ENCODE measurements at regions not wholly inside any gene's neighbourhood (a gene's known extent, or its start where the extent isn't known, plus 50 kb on each side); places are given as distances from the start of the nearest gene placed in this dataset.

DNA sequence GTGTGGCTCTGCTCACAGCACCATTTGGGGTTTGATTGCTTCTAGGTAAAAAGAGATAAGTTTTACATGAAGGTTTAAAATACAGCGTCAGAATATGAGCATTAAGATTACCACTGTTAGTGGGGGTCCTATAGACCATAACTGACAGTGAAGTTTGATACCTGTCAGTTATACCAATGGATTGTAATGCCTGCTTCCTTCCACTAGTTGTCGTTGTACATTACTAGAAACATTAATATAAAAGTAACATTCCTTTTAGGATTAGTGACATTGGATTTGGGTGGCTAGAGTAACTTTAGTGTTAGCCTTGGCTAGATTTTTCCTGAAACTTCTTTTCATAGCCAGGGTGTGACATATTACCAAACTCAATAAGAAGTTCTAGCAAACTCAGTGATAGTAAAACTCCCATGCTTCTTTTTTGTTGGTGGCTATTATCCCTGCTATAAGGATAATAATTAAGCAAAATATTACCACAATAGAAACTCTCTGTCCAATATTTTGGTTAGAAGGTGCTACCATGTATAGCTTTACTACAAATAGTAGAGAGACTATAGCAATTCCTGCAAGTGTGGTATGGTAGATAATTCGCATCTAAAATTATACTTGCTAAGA is 57.1 kb downstream of the FAM181B start:
- no peak for DNase-seq

DNA sequence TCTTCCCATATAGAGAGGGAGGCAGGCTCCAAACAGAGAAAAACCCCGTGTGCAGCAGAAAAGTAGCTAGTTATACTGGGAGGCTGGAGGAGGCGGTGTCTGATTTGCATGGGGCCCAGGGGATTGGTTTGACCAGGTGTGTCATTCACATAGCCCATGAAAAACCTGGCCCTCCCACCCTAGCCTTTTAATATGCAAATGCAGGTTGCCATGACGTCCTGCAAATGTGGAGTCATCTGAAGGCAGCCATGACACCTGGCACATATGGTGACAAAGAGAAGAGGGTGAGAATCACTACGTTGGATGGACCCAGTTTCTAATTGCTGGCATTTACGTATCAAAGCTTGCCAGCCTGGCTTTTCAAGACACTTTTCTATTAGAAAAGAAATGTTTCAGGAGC is 57.8 kb downstream of the FAM181B start:
- DNase-seq: no peak

DNA sequence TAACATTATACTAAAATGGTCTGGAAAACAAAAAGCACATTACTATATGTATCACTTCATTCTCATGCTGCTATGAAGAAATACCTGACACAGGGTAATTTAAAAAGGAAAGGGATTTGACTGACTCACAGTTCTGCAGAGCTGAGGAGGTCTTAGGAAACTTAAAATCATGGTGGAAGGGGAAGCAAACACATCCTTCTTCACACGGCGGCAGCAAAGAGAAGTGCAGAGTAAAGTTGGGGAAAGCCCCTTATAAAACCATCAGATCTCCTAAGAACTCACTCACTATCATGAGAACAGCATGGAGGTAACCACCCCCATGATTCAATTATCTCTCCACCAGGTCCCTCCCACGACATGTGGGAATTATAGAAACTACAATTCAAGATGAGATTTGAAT is 60.0 kb downstream of the FAM181B start:
- DNase-seq: peak; percentile 21 to 37

DNA sequence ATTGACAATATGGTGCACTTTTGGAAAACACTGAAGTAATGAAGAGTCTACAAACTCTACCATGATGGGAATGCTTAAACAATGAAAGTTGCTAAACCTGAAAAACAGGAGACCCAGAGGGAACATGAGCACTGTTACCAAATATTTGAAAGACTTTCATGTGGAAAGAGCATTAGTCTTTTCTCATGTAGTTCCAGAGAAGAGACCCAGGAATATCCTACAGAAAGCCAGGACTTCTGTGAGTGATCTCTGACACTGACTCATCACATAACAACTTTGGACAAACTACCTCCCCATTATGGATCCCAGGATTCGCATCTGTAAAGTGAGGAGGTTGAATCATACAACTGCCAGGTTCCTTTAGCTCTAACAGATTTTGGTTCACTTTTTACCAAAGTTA is 62.2 kb downstream of the FAM181B start:
- no peak for DNase-seq

DNA sequence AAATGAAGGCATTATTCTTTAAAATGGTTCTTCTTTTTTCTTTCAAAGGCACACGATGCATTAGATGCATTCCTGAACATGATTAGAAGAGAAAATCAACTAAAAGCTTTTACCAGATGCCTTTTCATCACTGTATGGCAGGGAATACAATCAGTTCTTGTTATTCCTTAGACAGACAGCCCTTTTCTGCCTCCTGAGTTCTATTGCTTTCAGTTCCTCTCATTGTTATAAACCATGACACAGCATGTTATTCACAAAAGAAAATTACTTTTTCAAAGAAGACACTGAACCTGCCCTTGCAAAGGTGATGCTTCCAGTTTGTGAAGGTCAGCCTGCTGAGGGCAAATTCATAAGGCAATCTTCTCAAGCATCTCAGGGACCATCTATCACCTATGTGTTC is 70.1 kb downstream of the FAM181B start:
- DNase-seq: no peak

DNA sequence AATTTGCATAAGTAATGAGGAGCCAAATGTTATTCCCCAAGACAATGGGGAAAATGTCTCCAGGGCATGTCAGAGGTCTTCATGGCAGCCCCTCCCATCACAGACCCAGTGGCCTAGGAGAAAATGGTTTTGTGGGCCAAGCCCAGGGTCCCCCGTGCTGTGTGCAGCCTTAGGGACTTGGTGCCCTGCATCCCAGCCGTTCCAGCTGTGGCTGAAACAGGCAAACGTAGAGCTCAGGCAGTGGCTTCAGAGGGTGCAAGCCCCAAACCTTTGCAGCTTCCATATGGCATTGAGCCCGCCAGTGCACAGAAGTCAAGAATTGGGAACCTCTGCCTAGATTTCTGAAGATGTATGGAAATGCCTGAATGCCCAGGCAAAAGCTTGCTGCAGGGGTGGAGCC is 79.9 kb downstream of the FAM181B start:
- no peak for DNase-seq

DNA sequence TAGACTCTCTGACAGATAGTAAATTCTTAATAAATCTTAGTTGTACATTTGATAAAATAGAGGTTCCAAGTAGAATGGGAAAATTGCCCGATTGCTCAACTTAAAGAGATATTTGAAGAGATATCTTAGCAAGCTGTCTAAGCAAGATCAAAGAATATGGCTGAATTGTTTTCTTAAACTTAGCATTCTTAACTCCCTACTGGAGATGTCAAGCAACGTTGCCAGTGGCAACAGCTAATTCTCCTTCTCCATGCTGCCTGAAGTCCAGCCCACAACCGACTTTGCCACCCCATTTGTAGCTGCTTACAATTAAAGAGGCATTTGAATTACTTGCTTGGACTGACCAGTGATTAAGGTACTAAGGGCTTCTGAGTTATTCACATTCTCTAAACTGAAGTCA is 94.4 kb downstream of the FAM181B start:
- no peak for DNase-seq

DNA sequence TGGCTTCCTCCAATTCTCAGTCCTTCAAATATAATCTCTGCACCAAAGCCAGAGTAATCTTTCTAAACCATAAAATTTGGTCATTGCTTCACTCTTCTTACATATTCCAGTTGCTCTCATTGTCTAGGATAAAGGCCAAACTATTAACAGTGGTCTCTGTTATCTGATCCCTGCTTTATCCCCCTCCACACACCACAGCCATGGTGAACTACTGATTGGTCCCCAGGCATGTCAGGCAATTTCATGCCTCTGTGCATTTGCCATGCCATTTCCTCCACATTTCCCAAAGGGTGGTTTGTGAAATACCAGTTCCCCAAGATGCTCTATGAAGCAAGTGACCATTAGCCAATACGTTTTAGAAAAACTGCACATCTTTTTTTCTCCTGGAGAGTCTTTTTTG is 97.0 kb downstream of the FAM181B start:
- no peak for DNase-seq

DNA sequence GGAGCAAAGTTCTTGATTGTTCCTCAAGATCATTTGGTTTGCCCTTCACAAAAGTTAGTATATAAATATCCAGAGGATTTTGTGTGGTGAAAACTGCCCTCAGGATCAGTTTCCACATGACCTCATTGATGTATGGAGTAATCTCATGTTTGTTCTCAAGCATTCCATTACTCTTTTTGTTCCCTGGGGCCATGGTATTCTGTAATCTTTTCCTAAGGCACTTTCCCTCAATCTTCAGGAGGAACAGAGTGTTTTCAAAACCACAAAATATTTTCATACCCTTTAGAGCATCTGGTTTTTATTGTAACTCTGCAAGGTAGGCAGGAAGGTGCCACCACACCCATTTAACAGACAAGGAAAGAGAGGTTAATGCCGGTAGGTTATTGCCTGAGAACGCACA is 99.6 kb downstream of the FAM181B start:
- DNase-seq: no peak

DNA sequence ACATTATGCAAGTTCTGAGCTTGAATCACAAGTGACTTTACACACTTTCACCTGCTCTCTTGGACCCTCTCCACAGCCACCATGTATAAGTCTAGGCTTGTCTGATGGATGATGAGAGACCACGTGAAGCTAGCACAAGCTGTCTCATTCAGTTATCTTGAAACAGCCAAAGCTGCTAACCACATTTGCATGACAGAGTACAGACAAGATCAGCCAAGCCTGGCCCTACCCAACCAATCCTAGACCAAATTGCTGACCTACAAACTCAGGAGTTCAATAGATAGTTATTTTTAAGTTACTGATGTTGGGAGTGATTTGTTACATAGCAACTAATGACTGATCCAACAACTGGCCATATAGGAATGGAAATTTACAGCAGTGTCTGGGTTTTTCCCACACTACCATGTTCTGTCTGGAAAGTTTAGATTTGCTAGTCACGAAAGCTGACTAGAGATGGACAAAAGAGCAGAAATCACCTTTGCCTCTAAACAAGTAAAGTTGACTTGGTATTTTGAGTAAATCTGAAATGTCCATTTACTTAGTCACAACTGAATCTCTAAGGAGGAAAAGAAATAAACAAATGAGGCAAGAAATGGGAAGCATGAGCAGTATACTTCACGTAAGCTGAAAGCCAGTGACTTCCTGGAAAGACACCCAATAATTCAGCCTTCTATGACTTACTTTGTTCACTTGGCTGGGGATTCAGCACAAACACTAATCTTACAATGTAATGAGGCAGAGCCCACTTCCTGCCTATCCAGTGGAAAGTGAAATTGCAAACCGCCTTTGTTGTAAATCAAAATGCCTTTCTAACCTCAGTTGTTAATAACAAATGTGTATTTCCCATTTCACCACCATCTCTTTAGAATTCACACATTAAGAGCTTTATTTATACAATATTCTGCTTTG is 101.7 kb downstream of the FAM181B start:
- no peak for DNase-seq

DNA sequence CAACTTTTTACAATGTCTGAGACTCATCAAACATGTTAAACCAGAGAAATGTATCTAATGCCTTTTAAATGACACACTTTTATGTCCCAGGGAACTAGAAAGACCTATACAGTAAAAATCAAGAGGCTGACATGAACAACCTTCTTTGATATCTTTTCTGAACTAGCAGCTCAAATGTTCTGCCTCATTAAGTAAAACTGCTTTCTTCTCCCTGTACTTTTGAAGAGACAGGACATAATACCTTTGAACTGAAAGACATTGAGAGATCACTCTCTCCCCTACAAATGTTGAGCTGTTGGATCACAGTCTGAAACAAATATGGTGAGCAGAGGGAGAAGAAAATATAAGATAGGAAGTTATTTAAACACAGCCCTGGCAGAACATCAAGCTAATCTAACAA is 123.0 kb downstream of the FAM181B start:
- DNase-seq: no peak

DNA sequence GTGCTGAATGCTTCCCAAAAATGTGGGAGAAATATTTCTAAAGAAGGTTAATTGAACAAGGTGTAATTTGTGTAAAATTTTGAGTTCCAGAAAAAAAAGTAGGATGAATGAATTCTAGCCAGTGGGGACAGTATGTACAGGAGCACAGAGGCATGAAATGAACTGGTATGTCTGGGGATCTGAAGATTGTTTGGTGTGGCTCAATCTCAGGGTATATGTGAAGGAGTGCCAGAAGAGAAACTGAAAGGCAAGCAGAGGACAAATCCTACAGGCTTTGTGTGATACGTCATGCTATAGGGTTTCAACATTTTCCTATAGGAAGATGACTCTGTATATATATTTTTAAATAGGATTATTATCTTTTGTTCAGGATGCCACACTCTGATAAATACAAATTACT is 126.9 kb downstream of the FAM181B start:
- DNase-seq: no peak

DNA sequence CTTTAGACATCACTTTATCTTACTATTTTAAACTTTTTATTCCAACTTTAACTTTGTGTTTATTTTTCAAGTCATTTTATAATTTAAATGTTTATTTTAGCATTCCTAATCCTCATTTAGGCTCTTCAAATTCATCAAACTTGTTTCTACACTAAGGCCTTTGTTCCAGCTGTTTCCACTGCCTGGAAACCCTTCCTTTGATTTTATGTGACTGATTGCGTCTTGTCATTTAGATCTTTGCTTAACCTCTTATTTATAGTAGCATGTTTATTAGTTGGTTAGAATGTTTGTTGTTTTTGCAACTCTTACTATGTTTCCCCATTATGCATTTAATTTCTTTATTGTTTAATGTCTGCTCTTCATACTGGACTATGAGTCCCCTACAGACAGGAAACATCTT is 132.0 kb downstream of the FAM181B start:
- no peak for DNase-seq

DNA sequence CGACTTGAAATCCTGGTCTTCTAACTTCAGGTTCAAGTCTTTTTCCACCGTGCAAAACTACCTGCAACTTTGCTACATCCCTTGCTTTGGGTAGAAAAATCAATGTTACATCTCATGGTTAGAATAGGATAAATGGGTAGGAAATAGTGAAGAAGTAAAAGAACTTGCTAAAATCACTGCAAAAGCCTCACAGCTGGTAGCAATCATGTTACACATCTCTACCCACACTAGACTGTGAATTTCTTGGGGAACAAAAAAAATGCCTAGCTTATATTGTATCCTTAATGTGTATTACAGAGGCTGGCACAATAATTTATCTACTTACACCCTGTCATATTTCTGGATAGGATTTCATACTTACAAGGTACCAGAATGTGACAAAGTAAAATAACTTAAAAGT is 133.8 kb downstream of the FAM181B start:
- DNase-seq: no peak

DNA sequence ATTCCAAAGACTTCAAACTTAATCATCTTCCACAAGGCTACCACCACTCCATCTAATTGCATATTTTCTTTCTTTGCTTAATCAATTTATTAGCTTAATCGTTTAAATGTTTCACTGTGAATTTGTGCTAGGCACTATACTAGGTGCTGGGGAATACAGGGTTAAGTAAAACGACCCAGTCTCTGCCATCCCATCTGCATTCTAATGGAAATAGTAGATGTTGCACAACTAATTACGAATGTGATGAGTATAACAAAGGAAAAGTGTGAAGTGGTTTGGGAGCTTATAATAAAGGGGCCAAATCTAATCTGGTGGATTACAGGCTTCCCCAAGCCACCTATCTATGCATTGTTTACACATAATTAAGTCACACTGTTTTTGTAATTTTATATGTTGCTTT is 147.1 kb downstream of the FAM181B start:
- no peak for DNase-seq

DNA sequence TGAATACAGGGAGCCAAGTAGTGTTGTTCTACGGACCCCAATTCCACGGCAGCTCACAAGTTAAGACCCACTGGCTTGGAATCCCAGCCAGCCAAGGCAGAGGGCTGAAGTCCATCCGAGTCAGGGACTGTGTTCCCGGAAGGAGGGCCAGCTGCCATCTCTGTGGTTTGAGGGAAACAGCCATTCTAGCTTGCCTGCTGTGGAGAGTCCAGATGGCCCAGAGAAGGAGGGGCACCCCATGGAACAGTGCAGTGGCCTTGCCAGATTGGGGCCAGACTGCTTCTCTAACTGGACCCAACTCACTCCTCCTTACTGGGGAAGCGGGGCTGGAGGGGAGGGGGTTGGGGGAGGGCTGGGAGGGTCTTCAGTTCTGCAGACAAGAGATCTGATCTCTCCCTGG is 156.4 kb downstream of the FAM181B start:
- DNase-seq: no peak

DNA sequence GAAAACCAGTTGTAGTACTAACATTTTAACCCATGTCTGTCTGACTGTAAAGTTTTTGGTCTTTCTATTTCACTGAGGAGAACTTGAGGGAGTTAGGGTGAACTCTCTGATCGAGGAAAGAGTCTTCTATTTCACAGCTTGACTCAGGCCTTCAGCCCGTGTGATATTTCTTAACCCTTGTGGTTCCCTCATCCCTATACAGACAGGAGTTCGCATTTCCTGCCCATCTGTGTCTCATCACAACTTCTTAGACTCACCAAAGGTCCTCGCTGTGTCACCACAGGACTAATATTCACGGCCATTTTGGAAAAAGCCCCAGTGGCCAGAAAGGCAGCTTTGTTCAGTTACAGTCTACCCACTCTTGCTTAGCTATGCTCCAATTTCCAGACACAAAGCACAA is 172.8 kb downstream of the FAM181B start:
- peak; percentile 6 to 19 for DNase-seq

DNA sequence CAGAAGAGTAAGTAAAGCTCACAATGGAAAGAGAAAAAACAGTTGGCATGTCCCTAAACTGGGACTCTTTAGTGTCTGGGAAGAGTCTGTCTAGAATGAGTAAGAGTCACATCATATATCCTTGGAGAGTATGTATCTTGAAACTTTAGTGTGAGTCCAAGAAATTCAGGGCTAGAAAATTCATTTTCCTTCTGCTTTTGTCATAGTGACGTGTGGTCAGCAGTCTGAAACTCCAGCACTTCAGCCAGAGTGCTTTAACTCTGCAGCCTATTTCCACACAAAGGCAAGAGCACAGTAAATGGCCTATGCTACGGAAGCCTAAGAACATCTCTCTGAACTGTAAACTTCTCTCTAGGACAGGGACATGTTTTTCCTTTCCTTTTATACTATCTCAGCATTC is 174.1 kb downstream of the FAM181B start:
- DNase-seq: peak; percentile 13 to 23

DNA sequence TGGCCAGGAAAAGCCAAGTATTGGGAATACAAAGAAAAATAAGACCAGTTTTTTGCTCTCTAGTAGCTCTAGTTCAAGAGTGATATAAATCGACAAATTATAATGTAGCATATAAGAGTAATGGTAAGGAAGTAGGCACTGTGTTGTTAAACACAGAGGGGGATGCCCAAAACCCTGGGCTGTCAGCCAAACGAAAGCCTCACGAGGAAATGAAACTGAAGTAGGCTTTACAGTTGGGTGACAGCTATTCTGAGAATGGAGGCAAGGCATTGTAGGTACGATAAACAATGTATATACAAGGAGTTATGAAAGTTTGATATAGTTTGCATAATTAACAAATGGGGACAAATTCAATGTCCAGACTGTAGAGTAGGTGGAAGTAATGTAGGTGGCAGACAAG is 176.4 kb downstream of the FAM181B start:
- peak; percentile 63 to 68 for DNase-seq

DNA sequence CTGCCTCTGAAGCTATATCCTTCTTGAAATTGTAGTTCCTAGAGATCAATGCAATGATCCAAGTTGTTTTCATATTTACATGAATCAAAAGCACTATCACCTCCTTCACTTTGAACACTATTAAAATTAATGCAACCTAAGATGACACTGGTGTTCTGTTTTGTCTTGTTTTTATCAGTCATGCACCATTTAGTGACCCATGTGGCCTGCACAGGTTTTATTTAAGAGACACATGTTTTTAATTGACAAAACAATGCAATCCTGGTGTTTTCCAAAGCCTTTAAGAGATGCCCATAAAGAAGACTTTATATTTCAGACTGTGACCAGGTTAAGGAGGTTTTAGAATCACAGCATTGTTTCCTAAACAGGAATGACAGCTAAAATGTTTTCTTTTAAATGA is 177.5 kb downstream of the FAM181B start:
- DNase-seq: no peak

DNA sequence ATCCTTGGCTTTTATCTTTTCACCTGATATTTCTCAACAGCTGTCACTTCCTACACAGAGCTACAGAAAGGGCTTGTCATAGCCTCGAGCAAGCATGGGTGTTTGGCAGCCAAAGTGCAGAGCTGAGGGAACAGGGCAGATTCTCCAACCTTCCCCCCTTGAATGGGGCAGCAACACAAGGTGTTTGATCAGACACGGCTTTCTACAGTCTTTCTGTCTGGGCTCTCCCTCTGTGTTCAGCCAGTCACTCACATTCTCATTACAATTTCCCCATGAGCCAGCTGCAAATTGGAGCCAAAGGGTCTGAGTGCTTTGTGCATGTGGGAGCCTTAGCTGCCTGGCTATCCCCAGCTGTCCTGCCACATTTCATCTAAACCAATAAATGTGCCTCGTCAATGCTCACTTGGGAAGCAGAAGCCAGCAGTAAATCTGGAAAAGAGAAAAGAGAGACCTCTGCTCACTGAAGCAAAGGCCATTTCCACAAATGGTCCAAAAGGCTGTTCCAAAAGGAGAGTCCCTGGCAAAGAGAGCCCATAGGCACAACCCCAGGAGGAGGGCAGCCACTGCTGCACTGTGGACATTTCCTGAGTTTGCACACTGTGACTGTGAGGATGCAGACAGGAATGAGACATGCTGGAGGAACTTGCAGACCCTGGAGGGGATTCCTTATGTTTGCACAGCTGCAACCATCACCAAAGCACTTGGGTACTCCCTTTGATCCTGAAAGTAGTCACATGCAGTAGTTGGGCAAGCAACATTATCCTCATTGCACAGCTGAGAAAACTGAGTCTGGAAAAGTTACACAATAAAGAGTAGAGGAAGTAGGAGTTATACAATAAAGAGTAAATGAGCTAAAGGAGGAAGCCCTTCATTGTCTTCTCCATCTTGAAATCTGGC is 186.8 kb downstream of the FAM181B start:
- DNase-seq: peak; percentile 44 to 60

DNA sequence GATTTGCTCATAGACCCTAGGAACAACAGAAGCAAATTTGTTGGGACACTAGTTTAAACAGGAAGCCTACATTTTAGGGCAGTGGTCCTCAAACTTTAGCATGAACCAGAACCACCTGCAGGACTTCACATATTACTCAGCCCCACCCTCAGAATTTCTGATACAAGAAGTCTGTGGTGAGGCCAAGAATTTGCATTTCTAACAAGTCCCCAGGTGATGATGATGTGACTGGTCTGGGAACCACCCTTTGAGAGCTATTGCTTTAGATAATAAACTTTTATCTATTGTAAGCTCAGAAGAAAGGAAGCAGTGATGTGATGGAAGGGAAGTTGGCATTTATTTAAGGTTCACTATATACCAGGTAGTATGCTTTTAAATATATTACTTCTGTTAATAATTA is 194.0 kb downstream of the FAM181B start:
- DNase-seq: no peak

DNA sequence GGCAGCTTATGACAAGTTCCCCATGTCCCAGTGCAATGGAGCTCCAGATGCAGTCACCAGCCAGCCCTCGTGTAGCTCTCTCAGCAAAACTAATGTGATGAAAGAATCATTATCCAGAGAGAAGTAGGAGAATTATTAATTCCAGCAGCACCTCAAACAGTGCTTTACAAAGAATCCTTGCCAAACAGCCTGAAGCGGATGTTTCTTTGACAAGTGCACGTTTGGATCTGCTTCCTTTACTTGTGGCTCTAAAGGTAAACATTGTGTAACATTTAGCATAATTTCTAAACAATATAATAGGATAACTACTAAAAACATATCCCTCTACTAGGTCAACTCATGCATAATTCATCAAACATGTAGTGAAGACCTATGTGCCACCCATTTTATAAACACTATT is 197.0 kb downstream of the FAM181B start:
- no peak for DNase-seq

Measured in inflammatory macrophage (primary cell).